ENCODE measurements at regions not wholly inside any gene's neighbourhood (a gene's known extent, or its start where the extent isn't known, plus 50 kb on each side); places are given as distances from the start of the nearest gene placed in this dataset.

DNA sequence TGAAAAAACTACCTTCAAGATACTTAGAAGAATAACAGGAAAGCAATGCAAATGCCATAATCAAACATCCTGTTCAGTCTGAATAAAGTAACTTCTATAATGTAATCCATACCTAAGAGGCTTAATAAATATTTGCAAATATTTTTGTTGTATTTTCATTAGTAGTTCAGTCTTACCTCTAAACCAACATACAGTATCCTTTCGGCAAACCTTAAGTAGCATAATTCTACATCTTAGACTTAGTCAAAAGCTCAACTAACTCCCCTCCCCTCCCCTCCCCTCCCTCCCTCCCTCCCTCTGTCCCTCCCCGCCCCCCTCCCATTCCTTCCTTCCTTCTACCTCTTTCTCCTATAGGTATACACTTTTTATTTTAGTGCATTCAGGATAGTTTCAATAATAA, 1373.2 kb downstream of the SUCLG1 start:
- DNase-seq (ENCODE audit: low read depth in 2 of 2): no peak
- TF ChIP-seq, protein P1, sequence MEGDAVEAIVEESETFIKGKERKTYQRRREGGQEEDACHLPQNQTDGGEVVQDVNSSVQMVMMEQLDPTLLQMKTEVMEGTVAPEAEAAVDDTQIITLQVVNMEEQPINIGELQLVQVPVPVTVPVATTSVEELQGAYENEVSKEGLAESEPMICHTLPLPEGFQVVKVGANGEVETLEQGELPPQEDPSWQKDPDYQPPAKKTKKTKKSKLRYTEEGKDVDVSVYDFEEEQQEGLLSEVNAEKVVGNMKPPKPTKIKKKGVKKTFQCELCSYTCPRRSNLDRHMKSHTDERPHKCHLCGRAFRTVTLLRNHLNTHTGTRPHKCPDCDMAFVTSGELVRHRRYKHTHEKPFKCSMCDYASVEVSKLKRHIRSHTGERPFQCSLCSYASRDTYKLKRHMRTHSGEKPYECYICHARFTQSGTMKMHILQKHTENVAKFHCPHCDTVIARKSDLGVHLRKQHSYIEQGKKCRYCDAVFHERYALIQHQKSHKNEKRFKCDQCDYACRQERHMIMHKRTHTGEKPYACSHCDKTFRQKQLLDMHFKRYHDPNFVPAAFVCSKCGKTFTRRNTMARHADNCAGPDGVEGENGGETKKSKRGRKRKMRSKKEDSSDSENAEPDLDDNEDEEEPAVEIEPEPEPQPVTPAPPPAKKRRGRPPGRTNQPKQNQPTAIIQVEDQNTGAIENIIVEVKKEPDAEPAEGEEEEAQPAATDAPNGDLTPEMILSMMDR (IDR thresholded peaks at IDR 0.05; ENCODE audit: low read depth, low read length): no peak
- H3K4me3 ChIP-seq (replicated peaks in 1 of 2; ENCODE audit: low read depth in 2 of 2, low read length in 2 of 2): no peak overlapping the region

DNA sequence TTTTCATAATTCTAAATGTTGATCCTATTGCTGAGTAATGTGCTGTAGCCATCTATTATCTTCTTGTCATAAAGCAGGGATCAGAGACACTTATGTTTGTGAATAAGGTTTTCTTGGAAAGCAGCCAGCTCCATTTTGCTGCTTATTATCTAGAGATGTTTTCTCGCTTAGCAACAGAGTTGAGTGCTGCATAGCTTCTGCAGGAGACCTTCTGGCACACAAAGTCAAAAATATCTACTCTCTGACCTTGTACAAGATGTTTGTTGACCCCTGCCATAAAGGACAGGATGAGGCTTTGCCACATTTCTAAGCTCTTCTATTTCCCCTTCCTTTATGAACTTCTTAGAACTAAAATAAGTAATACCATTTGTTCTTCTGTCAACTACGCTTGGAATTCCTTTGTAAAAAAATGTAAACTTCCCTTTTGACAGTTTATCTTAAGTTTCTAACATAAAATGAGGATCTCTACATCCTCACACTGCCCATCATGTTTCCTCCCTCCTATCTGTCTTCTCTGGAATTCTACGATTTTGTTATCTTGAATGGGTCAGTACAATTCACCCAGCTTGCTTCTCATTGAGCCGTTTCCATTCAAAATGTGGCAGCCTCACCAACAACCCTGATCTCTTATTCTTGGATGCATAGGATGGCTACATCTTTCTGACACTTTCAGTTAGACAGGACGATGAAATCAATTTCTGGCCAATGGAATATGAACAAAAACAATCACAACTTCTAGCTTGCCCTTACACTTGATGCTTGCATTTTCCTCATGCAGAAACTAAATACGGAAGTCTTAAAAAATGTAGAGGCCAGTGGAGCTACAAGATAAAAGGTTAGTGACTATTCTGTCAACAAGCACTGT, 1377.0 kb downstream of the SUCLG1 start:
- DNase-seq (ENCODE audit: low read depth in 2 of 2): peak; percentile 75 to 96
- TF ChIP-seq, protein P1 (IDR thresholded peaks at IDR 0.05; ENCODE audit: low read depth, low read length): no peak
- no peak overlapping the region for H3K4me3 ChIP-seq (replicated peaks in 1 of 2; ENCODE audit: low read depth in 2 of 2, low read length in 2 of 2)

DNA sequence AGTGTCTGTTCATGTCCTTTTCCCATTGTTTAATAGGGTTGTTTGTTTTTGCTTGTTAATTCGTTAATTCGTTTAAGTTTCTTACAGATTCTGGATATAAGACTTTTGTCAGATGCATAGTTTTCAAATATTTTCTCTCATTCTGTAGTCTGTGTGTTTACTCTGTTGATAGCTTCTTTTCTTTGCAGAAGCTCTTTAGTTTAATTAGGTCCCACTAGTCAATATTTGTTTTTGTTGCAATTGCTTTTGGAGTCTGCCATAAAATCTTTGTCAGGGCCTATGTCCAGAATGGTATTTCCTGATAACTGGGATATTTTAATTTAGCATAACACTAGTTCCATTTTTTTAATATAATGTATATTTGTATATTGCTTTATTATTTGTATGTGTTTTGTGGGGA, 1380.1 kb downstream of the SUCLG1 start:
- DNase-seq (ENCODE audit: low read depth in 2 of 2): no peak
- H3K4me3 ChIP-seq (replicated peaks in 1 of 2; ENCODE audit: low read depth in 2 of 2, low read length in 2 of 2): no peak overlapping the region
- TF ChIP-seq, protein P1 (IDR thresholded peaks at IDR 0.05; ENCODE audit: low read depth, low read length): no peak

DNA sequence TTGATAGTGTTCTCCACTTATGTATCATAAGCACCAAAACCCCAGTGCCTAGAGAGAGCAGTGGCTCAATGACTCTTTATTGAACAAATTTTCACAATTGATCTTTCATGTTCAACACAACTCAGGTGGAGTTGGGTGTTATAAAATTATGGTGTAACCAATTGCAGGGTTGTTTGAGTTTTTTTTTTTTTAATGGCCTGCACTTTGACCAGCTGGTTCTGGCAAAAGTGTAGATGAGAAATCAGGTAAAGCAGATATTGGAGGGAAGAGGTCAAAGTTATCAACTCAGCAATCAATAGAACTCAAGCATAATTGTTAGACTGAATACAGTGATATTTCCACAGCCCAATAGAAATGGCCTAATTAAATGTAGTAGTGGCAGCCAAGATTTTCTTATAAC, 1386.3 kb downstream of the SUCLG1 start:
- H3K4me3 ChIP-seq (replicated peaks in 1 of 2; ENCODE audit: low read depth in 2 of 2, low read length in 2 of 2): no peak overlapping the region
- DNase-seq (ENCODE audit: low read depth in 2 of 2): no peak
- TF ChIP-seq, protein P1 (IDR thresholded peaks at IDR 0.05; ENCODE audit: low read depth, low read length): no peak

DNA sequence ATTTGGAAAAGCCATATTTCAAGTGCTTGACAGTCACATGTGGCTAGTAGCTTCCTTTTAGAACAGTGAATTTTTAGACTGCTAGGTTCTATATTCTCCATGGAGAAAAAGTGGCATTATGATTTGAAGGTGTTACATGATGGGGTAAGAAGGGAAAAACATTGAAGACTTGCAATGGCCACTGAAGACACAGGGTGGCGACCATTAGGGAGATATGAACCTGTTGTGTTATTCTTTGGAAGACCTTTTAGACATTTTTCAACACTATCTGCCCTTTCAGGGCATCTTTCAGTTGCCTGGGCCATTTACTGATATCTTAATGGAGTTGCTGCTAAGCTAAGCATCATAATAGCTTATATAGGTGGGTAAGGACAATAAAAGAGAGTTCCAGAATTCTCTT, 1387.2 kb downstream of the SUCLG1 start:
- H3K4me3 ChIP-seq (replicated peaks in 1 of 2; ENCODE audit: low read depth in 2 of 2, low read length in 2 of 2): no peak overlapping the region
- DNase-seq (ENCODE audit: low read depth in 2 of 2): no peak
- TF ChIP-seq, protein P1 (IDR thresholded peaks at IDR 0.05; ENCODE audit: low read depth, low read length): no peak

DNA sequence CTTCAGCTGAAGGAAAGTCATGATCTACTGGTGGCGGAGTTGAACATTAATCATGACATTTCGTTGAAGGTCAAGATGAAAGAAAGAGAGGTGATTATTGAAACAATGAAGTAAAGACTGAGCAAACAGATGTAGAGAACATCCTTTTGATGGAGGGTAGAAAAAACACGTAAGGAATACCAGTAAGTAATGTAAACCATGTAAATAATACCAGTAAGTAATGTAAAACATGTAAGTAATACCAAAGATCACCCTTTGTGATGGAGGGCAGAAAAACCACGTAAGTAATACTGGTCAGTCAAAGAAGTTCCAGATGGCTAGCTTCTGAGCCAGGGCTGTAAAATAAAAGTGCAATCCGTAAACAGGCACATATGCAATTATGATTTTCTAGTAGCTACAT, 1387.7 kb downstream of the SUCLG1 start:
- TF ChIP-seq, protein P1 (IDR thresholded peaks at IDR 0.05; ENCODE audit: low read depth, low read length): no peak
- H3K4me3 ChIP-seq (replicated peaks in 1 of 2; ENCODE audit: low read depth in 2 of 2, low read length in 2 of 2): no peak overlapping the region
- no peak for DNase-seq (ENCODE audit: low read depth in 2 of 2)
